ENCODE measurements at regions not wholly inside any gene's neighbourhood (a gene's known extent, or its start where the extent isn't known, plus 50 kb on each side); places are given as distances from the start of the nearest gene placed in this dataset.
A peak's percentile ranks its signal among the peaks of the same experiment; 100 is the strongest.

DNA sequence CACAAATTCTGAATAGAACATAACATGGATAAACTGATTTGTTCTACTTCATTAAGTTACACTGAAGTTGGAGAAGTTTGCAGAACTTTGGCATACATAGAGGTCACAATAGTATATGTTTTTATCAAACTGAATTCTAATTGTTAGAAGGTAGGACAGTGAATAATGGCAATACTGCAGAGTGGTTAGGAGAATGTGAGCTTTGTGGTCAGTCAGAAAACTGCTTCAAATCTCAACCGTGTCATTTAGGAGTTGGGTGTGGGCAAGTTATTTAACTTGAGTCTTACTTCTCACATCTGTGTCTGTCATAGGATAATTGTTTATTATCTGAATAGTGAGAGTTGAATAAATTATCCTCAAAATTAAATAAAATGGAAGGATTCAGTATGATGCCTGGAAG, 374.6 kb upstream of the SYT1 start:
- Mint-ChIP-seq H3K9me3 (peaks cover 16% of the 10 kb centered on the region), H3K4me3 (no peak overlapping the region), H3K4me1 (peaks cover 5% of the 10 kb centered on the region), H3K27me3 (ENCODE audit: low read depth) (no peaks in the 10 kb centered on the region), H3K36me3 (no peaks in the 10 kb centered on the region), H3K27ac (no peak overlapping the region)
- TF ChIP-seq, protein P1, sequence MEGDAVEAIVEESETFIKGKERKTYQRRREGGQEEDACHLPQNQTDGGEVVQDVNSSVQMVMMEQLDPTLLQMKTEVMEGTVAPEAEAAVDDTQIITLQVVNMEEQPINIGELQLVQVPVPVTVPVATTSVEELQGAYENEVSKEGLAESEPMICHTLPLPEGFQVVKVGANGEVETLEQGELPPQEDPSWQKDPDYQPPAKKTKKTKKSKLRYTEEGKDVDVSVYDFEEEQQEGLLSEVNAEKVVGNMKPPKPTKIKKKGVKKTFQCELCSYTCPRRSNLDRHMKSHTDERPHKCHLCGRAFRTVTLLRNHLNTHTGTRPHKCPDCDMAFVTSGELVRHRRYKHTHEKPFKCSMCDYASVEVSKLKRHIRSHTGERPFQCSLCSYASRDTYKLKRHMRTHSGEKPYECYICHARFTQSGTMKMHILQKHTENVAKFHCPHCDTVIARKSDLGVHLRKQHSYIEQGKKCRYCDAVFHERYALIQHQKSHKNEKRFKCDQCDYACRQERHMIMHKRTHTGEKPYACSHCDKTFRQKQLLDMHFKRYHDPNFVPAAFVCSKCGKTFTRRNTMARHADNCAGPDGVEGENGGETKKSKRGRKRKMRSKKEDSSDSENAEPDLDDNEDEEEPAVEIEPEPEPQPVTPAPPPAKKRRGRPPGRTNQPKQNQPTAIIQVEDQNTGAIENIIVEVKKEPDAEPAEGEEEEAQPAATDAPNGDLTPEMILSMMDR (IDR thresholded peaks at IDR 0.05; ENCODE audit: unreplicated experiment) = no peak
- DNase-seq (ENCODE audit: low spot score in 2 of 2, unreplicated experiment in 2 of 2) = no peak

DNA sequence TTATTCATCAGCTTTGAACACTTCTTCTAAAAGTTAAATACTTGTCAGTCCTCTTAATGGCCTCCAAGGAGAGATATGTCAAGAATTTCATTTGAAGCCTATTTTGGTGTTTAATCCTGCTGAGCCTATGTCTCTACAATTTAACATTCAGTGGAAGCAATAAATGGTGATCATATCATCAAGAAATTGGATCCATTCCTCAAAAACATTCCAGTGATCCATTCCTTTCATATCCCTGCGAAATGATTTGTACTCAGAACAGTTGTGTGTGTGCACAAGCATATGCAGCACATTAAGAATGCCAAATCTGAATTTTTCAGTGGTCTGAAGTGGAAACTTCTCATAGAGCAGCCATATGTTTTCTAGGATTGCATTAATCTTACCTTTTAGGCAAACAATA, 373.7 kb upstream of the SYT1 start:
- H3K4me3 Mint-ChIP-seq = no peak overlapping the region
- TF ChIP-seq, protein P1 (IDR thresholded peaks at IDR 0.05; ENCODE audit: unreplicated experiment) = no peak
- no peak for DNase-seq (ENCODE audit: low spot score in 2 of 2, unreplicated experiment in 2 of 2)

DNA sequence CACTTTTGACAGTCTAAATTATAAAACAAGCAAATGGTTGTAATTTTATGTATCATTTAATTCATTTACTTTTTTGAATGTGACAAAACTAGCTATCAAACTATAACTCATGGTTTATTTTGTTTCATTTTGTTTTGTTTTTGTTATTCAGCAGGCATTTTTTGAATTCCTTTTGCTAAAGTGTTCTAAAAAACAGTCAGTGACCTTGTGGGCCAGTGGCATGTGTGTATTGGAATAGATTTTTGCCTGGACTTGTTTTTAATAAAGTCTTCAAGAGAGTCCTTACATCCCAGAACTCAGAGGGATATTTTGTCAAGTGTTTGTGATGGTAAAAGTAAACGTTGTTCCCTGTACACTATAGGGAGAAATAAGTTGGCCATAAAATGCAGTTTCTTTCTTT, 369.7 kb upstream of the SYT1 start:
- TF ChIP-seq, protein P1 (IDR thresholded peaks at IDR 0.05; ENCODE audit: unreplicated experiment) = no peak
- Mint-ChIP-seq H3K36me3 (no peaks in the 10 kb centered on the region), H3K4me3 (no peak overlapping the region), H3K4me1 (peaks cover 7% of the 10 kb centered on the region), H3K27me3 (ENCODE audit: low read depth) (no peaks in the 10 kb centered on the region), H3K9me3 (peaks cover 13% of the 10 kb centered on the region), H3K27ac (peak overlapping the region; percentile 34)
- DNase-seq (ENCODE audit: low spot score in 2 of 2, unreplicated experiment in 2 of 2) = no peak

More for the DNA sequence above, 373.7 kb upstream of the SYT1 start:
- no peaks in the 10 kb centered on the region for H3K27me3 Mint-ChIP-seq (ENCODE audit: low read depth)
- H3K27ac Mint-ChIP-seq = no peak overlapping the region
- peaks cover 7% of the 10 kb centered on the region for H3K4me1 Mint-ChIP-seq
- no peaks in the 10 kb centered on the region for H3K36me3 Mint-ChIP-seq
- peaks cover 13% of the 10 kb centered on the region for H3K9me3 Mint-ChIP-seq

DNA sequence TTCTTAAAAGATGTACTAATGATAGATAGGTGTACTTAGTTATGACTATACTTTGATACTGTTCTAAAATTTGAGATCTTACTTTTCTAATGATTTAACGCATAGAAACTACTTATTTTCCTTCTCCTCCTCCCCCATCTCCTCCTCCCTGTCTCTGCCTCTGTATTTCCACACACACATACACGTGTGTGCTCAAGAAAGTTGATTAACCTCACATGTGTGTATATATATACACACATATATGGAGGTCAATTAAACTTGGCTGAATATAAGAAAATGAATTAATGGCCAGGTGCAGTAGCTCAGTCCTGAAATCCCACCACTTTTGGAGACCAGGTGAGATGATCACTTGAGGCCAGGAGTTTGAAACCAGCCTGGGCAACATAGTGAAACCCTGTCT, 362.7 kb upstream of the SYT1 start:
- TF ChIP-seq, protein P1 (IDR thresholded peaks at IDR 0.05; ENCODE audit: unreplicated experiment) = no peak
- Mint-ChIP-seq H3K4me3 (no peak overlapping the region), H3K27ac (no peak overlapping the region), H3K4me1 (no peaks in the 10 kb centered on the region), H3K36me3 (no peaks in the 10 kb centered on the region), H3K9me3 (peaks cover 7% of the 10 kb centered on the region), H3K27me3 (ENCODE audit: low read depth) (no peaks in the 10 kb centered on the region)
- DNase-seq (ENCODE audit: low spot score in 2 of 2, unreplicated experiment in 2 of 2) = no peak

DNA sequence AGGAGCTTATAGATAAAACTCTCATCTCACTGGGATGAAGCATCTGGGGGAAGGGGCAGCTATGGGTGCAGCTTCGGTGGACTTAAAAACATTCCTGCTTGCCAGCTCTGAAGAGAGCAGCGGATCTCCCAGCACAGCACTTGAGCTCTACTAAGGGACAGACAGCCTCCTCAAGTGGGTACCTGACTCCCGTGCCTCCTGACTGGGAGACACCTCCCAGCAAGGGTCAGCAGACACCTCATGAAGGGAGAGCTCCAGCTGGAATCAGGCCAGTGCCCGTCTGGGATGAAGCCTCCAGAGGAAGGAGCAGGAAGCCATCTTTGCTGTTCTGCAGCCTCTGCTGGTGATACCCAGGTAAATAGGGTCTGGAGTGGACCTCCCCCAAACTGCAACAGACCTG, 345.2 kb upstream of the SYT1 start:
- H3K36me3 Mint-ChIP-seq = no peaks in the 10 kb centered on the region
- no peak for DNase-seq (ENCODE audit: low spot score in 2 of 2, unreplicated experiment in 2 of 2)
- H3K27me3 Mint-ChIP-seq (ENCODE audit: low read depth) = no peaks in the 10 kb centered on the region
- no peaks in the 10 kb centered on the region for H3K4me1 Mint-ChIP-seq
- no peak overlapping the region for H3K4me3 Mint-ChIP-seq
- H3K9me3 Mint-ChIP-seq = peaks cover 15% of the 10 kb centered on the region
- TF ChIP-seq, protein P1 (IDR thresholded peaks at IDR 0.05; ENCODE audit: unreplicated experiment) = no peak
- H3K27ac Mint-ChIP-seq = no peak overlapping the region
